ENCODE measurements at regions not wholly inside any gene's neighbourhood (a gene's known extent, or its start where the extent isn't known, plus 50 kb on each side); places are given as distances from the start of the nearest gene placed in this dataset.

DNA sequence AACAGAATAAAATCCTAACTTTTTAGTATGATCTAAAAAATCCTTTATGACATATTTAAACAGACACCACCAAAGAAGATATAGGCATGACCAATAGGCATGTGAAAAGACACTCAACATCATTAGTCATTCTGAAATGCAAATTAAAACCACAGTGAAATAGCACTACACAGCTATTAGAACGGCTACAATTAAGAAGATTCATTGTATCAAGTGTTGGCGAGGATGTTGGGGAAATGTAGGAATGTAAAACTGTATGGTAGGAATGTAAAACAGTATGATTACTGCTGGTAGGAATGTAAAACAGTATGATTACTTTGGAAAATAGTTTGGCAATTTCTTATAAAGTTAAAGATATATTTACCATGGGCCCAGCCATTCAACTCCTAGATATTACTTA is 253.3 kb upstream of the TCF4 start:
- H3K4me1 ChIP-seq (replicated peaks in 1 of 2; ENCODE audit: control insufficient read depth in 2 of 2, insufficient read depth in 2 of 2, low read length in 2 of 2), result no peaks in the 10 kb centered on the region; a peak in 1 of 5 replicates
- 23% methylated on average over 2 of the region's 2 CpGs for WGBS (ENCODE audit: insufficient coverage, low coverage, missing lambda C conversion rate)
- in situ Hi-C loops (cut with MboI), result no loop called here
- no peak overlapping the region for H3K4me2 ChIP-seq (ENCODE audit: insufficient read depth, low read length)
- no peak overlapping the region for H3K27ac ChIP-seq (ENCODE audit: extremely low read depth, low read depth, low read length)
- H4K20me1 ChIP-seq (replicated peaks; ENCODE audit: control insufficient read depth, insufficient read depth, low read length), result no peaks in the 10 kb centered on the region
- CTCF ChIA-PET (ENCODE audit: low intra/inter-chr PET ratio), result no interaction called here
- no peaks in the 10 kb centered on the region for H3K9me3 ChIP-seq (replicated peaks; ENCODE audit: control insufficient read depth, insufficient read depth, low read depth, low read length)
- H3K27me3 ChIP-seq (ENCODE audit: control insufficient read depth in 2 of 2, insufficient read depth in 2 of 2, low read length in 2 of 2), result no peaks in the 10 kb centered on the region
- POLR2A ChIA-PET, result no interaction called here
- intact Hi-C loops (cut with micrococcal nuclease), result no loop called here
- no peaks in the 10 kb centered on the region for H3K79me2 ChIP-seq (ENCODE audit: control insufficient read depth, insufficient read depth, low read length)
- no peak overlapping the region for H3K4me3 ChIP-seq
- H3K9ac ChIP-seq (ENCODE audit: insufficient read depth in 1 of 2, low read depth in 2 of 2, low read length in 2 of 2), result no peak overlapping the region
- H2AFZ ChIP-seq (ENCODE audit: low read depth, low read length), result no peak overlapping the region
- no peaks in the 10 kb centered on the region for H3K36me3 ChIP-seq (ENCODE audit: control insufficient read depth, insufficient read depth, low read length)
- no peaks in the 10 kb centered on the region for H3K9me1 ChIP-seq (ENCODE audit: control insufficient read depth, insufficient read depth, low read length)
- FAIRE-seq (no peak), ATAC-seq (no peak), DNase-seq (ENCODE audit: extremely low read depth in 1 of 4, low spot score in 3 of 4) (no peak)
- TF ChIP-seq ZNF184 (CRISPR knock-in tag; IDR thresholded peaks at IDR 0.05), result 0 out of 2 replicates have a peak, but pooled peaks have one; percentile 42
- no peak for TF ChIP-seq ZNF232 (CRISPR knock-in tag; IDR thresholded peaks at IDR 0.05)
- BruUV-seq (replicated peaks), result no TSS peak

DNA sequence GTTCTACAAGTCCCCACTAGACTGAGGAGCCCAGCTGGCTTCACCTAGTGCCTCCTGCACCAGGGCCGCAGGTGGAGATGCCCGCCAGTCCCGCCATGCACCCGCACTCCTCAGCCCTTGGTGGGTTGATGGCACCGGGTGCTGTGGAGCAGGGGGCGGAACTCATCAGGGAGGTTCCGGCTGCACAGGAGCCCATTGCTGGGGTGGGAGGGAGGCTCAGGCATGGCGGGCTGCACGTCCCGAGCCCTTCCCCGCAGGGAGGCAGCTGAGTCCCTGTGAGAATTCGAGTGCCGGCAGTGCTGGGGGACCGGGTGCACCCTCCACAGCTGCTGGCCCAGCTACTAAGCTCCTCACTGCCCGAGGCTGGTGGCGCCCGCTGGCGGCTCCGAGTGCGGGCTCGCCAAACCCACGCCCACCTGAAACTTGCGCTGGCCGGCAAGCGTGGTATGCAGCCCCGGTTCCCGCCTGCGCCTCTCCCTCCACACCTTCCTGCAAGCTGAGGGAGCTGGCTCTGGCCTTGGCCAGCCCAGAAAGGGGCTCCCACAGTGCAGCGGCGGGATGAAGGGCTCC is 252.7 kb upstream of the TCF4 start:
- intact Hi-C loops (cut with micrococcal nuclease) (no loop called here), in situ Hi-C loops (cut with MboI) (no loop called here)
- Histone ChIP-seq H3K4me1 (replicated peaks in 1 of 2; ENCODE audit: control insufficient read depth in 2 of 2, insufficient read depth in 2 of 2, low read length in 2 of 2) (no peaks in the 10 kb centered on the region; a peak in 1 of 5 replicates), H3K9me3 (replicated peaks; ENCODE audit: control insufficient read depth, insufficient read depth, low read depth, low read length) (no peaks in the 10 kb centered on the region), H2AFZ (ENCODE audit: low read depth, low read length) (no peak overlapping the region), H3K4me3 (no peak overlapping the region), H3K27ac (ENCODE audit: extremely low read depth, low read depth, low read length) (no peak overlapping the region), H3K9ac (ENCODE audit: insufficient read depth in 1 of 2, low read depth in 2 of 2, low read length in 2 of 2) (no peak overlapping the region), H3K79me2 (ENCODE audit: control insufficient read depth, insufficient read depth, low read length) (no peaks in the 10 kb centered on the region), H3K9me1 (ENCODE audit: control insufficient read depth, insufficient read depth, low read length) (no peaks in the 10 kb centered on the region), H3K4me2 (ENCODE audit: insufficient read depth, low read length) (no peak overlapping the region), H3K27me3 (ENCODE audit: control insufficient read depth in 2 of 2, insufficient read depth in 2 of 2, low read length in 2 of 2) (no peaks in the 10 kb centered on the region), H3K36me3 (ENCODE audit: control insufficient read depth, insufficient read depth, low read length) (no peaks in the 10 kb centered on the region), H4K20me1 (replicated peaks; ENCODE audit: control insufficient read depth, insufficient read depth, low read length) (no peaks in the 10 kb centered on the region)
- CTCF ChIA-PET (ENCODE audit: low intra/inter-chr PET ratio), result no interaction called here
- ATAC-seq (no peak), FAIRE-seq (no peak), DNase-seq (ENCODE audit: extremely low read depth in 1 of 4, low spot score in 3 of 4) (no peak)
- 35% methylated on average over 14 of the region's 30 CpGs for WGBS (ENCODE audit: insufficient coverage, low coverage, missing lambda C conversion rate)
- POLR2A ChIA-PET, result interaction anchor here (1.2 kb wide), 1 partner anchor 14 kb away, joined by 3 read pairs; no protein-coding TSS in a partner anchor
- BruUV-seq (replicated peaks), result no TSS peak
- TF ChIP-seq ZNF830 (CRISPR knock-in tag; IDR thresholded peaks at IDR 0.05), result no peak
- TF ChIP-seq, protein P1, sequence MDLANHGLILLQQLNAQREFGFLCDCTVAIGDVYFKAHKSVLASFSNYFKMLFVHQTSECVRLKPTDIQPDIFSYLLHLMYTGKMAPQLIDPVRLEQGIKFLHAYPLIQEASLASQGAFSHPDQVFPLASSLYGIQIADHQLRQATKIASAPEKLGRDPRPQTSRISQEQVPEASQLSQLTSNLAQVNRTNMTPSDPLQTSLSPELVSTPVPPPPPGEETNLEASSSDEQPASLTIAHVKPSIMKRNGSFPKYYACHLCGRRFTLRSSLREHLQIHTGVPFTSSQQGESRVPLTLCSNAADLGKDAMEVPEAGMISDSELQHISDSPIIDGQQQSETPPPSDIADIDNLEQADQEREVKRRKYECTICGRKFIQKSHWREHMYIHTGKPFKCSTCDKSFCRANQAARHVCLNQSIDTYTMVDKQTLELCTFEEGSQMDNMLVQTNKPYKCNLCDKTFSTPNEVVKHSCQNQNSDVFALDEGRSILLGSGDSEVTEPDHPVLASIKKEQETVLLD (IDR thresholded peaks at IDR 0.05), result no peak
- no peak for TF ChIP-seq GTF2F1 (IDR thresholded peaks at IDR 0.05; ENCODE audit: low read depth, low read length)
- TF ChIP-seq BCL6 (CRISPR knock-in tag; IDR thresholded peaks at IDR 0.05), result no peak
- no peak for TF ChIP-seq IRF2 (CRISPR knock-in tag; IDR thresholded peaks at IDR 0.05)
- no peak for TF ChIP-seq MBD2 (IDR thresholded peaks at IDR 0.05; ENCODE audit: borderline replicate concordance, low read depth)
- no peak for TF ChIP-seq CXXC5 (CRISPR knock-in tag; IDR thresholded peaks at IDR 0.05)
- no peak for TF ChIP-seq PHF8 (IDR thresholded peaks at IDR 0.05; ENCODE audit: borderline replicate concordance, low read length)
- no peak for TF ChIP-seq NEUROD1 (IDR thresholded peaks at IDR 0.05; ENCODE audit: borderline replicate concordance, low read depth, low read length, partially characterized antibody)
- TF ChIP-seq XRCC4 (IDR thresholded peaks at IDR 0.05; ENCODE audit: extremely low read depth, insufficient read depth, insufficient read length), result no peak
- no peak for TF ChIP-seq ZNF766 (CRISPR knock-in tag; conservative IDR thresholded peaks at IDR 0.05)
- TF ChIP-seq, protein P2, sequence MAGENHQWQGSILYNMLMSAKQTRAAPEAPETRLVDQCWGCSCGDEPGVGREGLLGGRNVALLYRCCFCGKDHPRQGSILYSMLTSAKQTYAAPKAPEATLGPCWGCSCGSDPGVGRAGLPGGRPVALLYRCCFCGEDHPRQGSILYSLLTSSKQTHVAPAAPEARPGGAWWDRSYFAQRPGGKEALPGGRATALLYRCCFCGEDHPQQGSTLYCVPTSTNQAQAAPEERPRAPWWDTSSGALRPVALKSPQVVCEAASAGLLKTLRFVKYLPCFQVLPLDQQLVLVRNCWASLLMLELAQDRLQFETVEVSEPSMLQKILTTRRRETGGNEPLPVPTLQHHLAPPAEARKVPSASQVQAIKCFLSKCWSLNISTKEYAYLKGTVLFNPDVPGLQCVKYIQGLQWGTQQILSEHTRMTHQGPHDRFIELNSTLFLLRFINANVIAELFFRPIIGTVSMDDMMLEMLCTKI (IDR thresholded peaks at IDR 0.05; ENCODE audit: partially characterized antibody), result no peak
